Right lobe of liver (tissue), 6 donors: ENCODE measurements at regions not wholly inside any gene's neighbourhood (a gene's known extent, or its start where the extent isn't known, plus 50 kb on each side); places are given as distances from the start of the nearest gene placed in this dataset.

Experiments
- ATAC-seq, 4 donors: fragments of 200-7000 bp; cut with Tn5 transposase; one replicate each; pipeline ENCODE4 v1.9.1; 2020; ENCODE audit warnings: mild to moderate bottlenecking in 4 of 4, moderate library complexity in 4 of 4
- DNase-seq, 3 donors: peaks; one replicate each; pipeline ENCODE4 v3.0.0-alpha.2; 2020
- H3K27ac ChIP-seq, 3 donors: fragments of 200-600 bp; one replicate each; pipeline ENCODE4 v1.8.0; 2022
- H3K27me3 ChIP-seq, 2 donors: fragments of 200-600 bp; one replicate each; pipeline ENCODE4 v1.8.0; 2022
- H3K36me3 ChIP-seq, 4 donors: fragments of 200-600 bp; sonication (generic) in 1 of 4; one replicate each; pipeline versions ENCODE4 v1.5.1 to v1.8.0; 2017 to 2022; ENCODE audit warnings: control low read depth in 1 of 4
- H3K4me1 ChIP-seq, 4 donors: fragments of 200-600 bp; sonication (generic) in 1 of 4; one replicate each; pipeline versions ENCODE4 v1.5.1 to v1.8.0; 2017 to 2022; ENCODE audit warnings: control low read depth in 1 of 4
- H3K4me3 ChIP-seq, 3 donors: fragments of 200-600 bp; one replicate each; pipeline ENCODE4 v1.8.0; 2022
- H3K9me3 ChIP-seq, 4 donors: fragments of 200-600 bp; sonication (generic) in 1 of 4; one replicate each; pipeline versions ENCODE4 v1.5.1 to v1.8.0; 2017 to 2022; ENCODE audit warnings: control low read depth in 1 of 4
- POLR2A ChIP-seq: fragments of 450-650 bp; IDR thresholded peaks from one replicate; pipeline ENCODE4 v1.6.1; 2017; ENCODE audit warnings: antibody characterized with exemption, mild to moderate bottlenecking
- WGBS: methylation state at CpG from one replicate; pipeline ENCODE4 v1.1.6; 2018; ENCODE audit warnings: low coverage, low lambda C conversion rate; ENCODE audit not compliant: insufficient coverage; ENCODE audit errors: missing lambda C conversion rate; 5-methylcytosine and 5-hydroxymethylcytosine counted together
- intact Hi-C, 2 donors: fragments of 100-400 bp; cut with DNase I; formaldehyde crosslinking; loops; one replicate each; pipeline versions ENCODE4 v1.11.2 to v1.14.1; 2022
- TF ChIP-seq, protein P1 (sequence below), 4 donors: fragments of 200-600 bp in 3 of 4; fragments of 450-650 bp in 1 of 4; IDR thresholded peaks; one replicate each; pipeline versions ENCODE4 v1.5.1 to v1.8.0; 2016 to 2022; ENCODE audit warnings: antibody characterized with exemption in 4 of 4, mild to moderate bottlenecking in 2 of 4
- donor health status: DM: no; HTN: yes; CAD: no.
- donor health status: DM: no; HTN: no; CAD: no.
- donor health status: DM: no; HTN: no; CAD: no.
- donor health status: DM: no; HTN: yes; CAD: no.
- donor health status: DM: no; HTN: yes; CAD: no.

GRCh38 chr2:21449881-21450280 lies 326.1 kb downstream of the TDRD15 start:
- ATAC-seq = no peak

DNA sequence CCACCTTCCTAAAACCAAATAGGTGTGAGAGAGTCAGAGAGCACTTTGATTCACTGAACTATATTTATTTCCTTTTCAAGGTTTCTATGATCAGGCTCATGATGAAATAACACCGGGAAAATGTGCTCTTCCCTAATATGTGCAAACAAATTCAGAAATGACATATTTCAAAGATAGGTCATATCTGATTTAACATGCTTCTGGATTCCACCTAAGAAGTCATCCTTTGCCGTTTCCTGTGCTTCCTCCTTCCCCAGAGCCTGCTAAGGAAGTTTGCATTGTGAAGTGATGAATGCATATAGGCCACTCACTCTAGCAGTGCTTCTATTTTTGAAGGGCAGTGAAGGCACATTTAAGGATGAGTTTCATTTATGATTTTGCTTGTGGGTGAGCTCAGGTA lies 327.6 kb downstream of the TDRD15 start:
- Histone ChIP-seq H3K9me3 (no peaks in the 10 kb centered on the region), H3K27me3 (no peaks in the 10 kb centered on the region), H3K4me1 (no peaks in the 10 kb centered on the region), H3K36me3 (no peaks in the 10 kb centered on the region), H3K27ac (no peak overlapping the region), H3K4me3 (no peak overlapping the region)
- 41% methylated on average over 2 of the region's 2 CpGs for WGBS
- intact Hi-C loops = no loop called here
- ATAC-seq (no peak), DNase-seq (no peak)
- TF ChIP-seq, protein P1, sequence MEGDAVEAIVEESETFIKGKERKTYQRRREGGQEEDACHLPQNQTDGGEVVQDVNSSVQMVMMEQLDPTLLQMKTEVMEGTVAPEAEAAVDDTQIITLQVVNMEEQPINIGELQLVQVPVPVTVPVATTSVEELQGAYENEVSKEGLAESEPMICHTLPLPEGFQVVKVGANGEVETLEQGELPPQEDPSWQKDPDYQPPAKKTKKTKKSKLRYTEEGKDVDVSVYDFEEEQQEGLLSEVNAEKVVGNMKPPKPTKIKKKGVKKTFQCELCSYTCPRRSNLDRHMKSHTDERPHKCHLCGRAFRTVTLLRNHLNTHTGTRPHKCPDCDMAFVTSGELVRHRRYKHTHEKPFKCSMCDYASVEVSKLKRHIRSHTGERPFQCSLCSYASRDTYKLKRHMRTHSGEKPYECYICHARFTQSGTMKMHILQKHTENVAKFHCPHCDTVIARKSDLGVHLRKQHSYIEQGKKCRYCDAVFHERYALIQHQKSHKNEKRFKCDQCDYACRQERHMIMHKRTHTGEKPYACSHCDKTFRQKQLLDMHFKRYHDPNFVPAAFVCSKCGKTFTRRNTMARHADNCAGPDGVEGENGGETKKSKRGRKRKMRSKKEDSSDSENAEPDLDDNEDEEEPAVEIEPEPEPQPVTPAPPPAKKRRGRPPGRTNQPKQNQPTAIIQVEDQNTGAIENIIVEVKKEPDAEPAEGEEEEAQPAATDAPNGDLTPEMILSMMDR (IDR thresholded peaks at IDR 0.05) = no peak
- TF ChIP-seq POLR2A = no peak

More at GRCh38 chr2:21449881-21450280, 326.1 kb downstream of the TDRD15 start:
- Histone ChIP-seq H3K27ac (no peak overlapping the region), H3K9me3 (no peaks in the 10 kb centered on the region), H3K36me3 (no peaks in the 10 kb centered on the region), H3K27me3 (no peaks in the 10 kb centered on the region), H3K4me3 (no peak overlapping the region), H3K4me1 (no peaks in the 10 kb centered on the region)
- WGBS = 55% methylated on average over 4 of the region's 4 CpGs
- no peak for DNase-seq
- intact Hi-C loops = no loop called here
- TF ChIP-seq, protein P1 (IDR thresholded peaks at IDR 0.05) = no peak
- no peak for TF ChIP-seq POLR2A

- H3K27ac ChIP-seq = no peak overlapping the region
- WGBS = 22% methylated on average over 5 of the region's 5 CpGs
- H3K36me3 ChIP-seq = no peaks in the 10 kb centered on the region
- H3K4me3 ChIP-seq = no peak overlapping the region
- ATAC-seq (no peak), DNase-seq (no peak)
- TF ChIP-seq, protein P1 (IDR thresholded peaks at IDR 0.05) = no peak
- no peak for TF ChIP-seq POLR2A
- no peaks in the 10 kb centered on the region for H3K27me3 ChIP-seq
- H3K4me1 ChIP-seq = no peaks in the 10 kb centered on the region
- intact Hi-C loops = no loop called here
- H3K9me3 ChIP-seq = no peaks in the 10 kb centered on the region
Measured at GRCh38 chr2:21452263-21452662, 328.5 kb downstream of the TDRD15 start.

- no peaks in the 10 kb centered on the region for H3K9me3 ChIP-seq
- no peak for ATAC-seq
- whole genome bisulfite sequencing = 24% methylated on average over 5 of the region's 5 CpGs
- H3K36me3 ChIP-seq = no peaks in the 10 kb centered on the region
- no peak overlapping the region for H3K27ac ChIP-seq
- no peaks in the 10 kb centered on the region for H3K27me3 ChIP-seq
- intact Hi-C loops = no loop called here
- H3K4me3 ChIP-seq = no peak overlapping the region
- TF ChIP-seq, protein P1 (IDR thresholded peaks at IDR 0.05) = no peak
- TF ChIP-seq POLR2A = no peak
- DNase-seq = no peak
- H3K4me1 ChIP-seq = no peaks in the 10 kb centered on the region
Measured at GRCh38 chr2:21452678-21453077, 328.9 kb downstream of the TDRD15 start.
